GM21737 (cell line): ENCODE measurements at regions not wholly inside any gene's neighbourhood (a gene's known extent, or its start where the extent isn't known, plus 50 kb on each side); places are given as distances from the start of the nearest gene placed in this dataset.

ENCODE experiments used
- ATAC-seq: cut with Tn5 transposase; IDR thresholded peaks from one replicate; pipeline ENCODE4 v1.9.1; 2021; ENCODE audit warnings: mild to moderate bottlenecking, moderate library complexity; ENCODE audit not compliant: unreplicated experiment

- ATAC-seq, result no peak
These were observed 400.3 kb upstream of the ADARB2 start for GRCh38 chr10:2137549-2138174.

DNA sequence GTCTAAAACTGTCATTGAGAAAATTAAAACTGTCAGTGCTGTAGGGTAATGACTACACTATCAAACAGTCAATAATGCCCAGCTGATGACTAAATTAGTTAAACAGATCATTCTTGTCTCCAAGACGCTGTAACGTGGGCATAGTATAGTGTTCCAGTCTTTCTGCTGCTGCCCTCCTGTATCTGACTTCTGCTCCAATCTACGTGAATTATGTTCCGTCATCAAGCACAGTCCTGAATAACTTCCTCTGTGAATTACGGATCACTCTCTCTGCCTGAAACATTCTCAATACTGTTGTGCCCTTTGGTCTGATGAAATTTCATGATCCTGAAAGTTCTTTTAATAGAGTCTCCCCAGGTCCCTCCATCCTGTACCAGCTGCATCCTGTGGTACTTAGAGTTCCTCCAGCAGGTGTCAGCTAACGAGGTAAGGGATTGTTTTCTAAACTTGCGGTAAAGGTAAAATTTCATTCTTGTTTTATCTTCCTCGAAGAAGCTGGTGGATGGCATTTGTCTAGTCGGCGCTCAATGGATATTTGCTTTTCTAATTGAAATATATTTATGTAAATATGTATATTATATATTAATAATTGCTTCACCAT is 393.5 kb upstream of the ADARB2 start:
- no peak for ATAC-seq

DNA sequence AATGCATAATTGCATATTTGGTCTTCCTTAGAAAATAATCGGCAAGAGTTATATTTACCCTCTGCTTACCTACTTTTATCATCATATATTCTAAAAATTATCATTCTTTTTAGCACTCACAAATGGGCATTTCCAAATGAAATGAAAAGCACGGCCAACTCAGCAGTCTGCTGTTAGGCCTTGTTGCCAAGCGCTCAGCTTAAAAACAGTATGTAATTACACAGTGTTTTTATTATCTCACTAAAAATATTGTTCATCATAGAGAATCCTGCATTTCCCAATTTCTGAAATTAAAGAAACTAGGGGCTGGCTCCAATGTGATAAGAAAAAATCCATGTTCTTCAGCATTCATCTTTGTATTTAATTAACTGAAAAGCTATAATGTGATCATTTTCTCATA is 391.7 kb upstream of the ADARB2 start:
- ATAC-seq, result no peak

DNA sequence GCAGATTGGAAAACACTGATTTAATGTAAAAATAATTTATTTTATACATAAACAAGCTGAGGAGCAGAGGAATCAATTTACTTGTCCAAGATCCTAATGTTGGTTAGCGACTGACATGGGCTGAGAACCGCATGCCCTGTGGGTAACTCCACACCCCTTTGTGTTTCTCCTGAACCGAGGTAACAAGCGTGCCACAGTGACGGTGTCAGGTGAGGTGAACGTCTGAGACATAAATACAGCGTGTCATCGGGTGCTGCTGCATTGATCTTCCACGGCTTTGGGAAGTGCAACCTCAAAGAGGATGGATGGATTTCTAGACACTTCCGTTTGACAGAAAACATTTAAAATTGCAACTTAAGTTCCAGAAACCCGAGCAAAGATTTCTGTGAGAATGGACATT is 386.8 kb upstream of the ADARB2 start:
- ATAC-seq, result no peak

GRCh38 chr10:2122431-2123124 is 385.3 kb upstream of the ADARB2 start:
- no peak for ATAC-seq

GRCh38 chr10:2121929-2122328 is 384.6 kb upstream of the ADARB2 start:
- ATAC-seq, result no peak

GRCh38 chr10:2121315-2121714 is 384.0 kb upstream of the ADARB2 start:
- ATAC-seq, result no peak

GRCh38 chr10:2120746-2121145 is 383.4 kb upstream of the ADARB2 start:
- ATAC-seq, result no peak

DNA sequence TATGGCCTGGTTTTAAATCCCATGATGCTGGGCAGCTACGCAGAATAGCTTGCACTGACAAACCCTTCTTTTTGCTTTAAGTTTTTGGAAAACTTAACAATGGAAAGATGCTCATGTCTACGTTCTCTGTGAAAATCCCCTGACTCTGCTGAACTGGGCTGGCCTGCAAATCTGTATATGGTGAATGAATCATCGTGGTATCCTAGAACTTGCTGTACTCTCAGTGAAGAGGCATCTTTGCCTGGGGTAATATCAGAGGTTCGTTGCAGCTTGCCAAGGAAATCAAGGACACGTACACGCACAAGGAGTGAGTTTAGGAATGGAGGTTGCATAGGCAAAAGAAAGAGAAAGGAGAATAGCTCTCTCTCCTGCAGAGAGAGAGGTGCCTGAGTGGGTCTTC is 382.0 kb upstream of the ADARB2 start:
- ATAC-seq, result no peak

GRCh38 chr10:2118201-2118600 is 380.9 kb upstream of the ADARB2 start:
- ATAC-seq, result no peak

GRCh38 chr10:2117641-2118040 is 380.3 kb upstream of the ADARB2 start:
- no peak for ATAC-seq

DNA sequence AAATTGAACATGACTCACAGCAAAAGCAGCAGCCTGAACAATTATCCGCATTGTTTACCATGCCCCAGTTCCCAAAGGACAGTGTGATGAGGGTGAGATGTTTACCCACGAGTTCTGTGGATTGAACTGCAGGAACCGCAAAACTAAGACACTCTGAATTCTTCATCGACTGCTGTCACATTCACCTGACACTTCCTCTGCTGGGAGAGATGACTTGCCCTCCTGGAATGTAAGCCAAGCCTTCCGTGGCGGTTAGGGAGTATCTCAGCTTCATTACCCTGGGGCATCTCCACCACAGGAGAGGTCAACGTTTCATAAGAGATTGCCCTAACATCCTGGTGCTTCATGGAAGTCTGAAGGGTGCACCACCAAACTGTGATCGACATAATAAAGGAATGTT is 374.6 kb upstream of the ADARB2 start:
- ATAC-seq, result no peak

- ATAC-seq, result no peak
These were observed 371.2 kb upstream of the ADARB2 start for GRCh38 chr10:2108496-2108895.

DNA sequence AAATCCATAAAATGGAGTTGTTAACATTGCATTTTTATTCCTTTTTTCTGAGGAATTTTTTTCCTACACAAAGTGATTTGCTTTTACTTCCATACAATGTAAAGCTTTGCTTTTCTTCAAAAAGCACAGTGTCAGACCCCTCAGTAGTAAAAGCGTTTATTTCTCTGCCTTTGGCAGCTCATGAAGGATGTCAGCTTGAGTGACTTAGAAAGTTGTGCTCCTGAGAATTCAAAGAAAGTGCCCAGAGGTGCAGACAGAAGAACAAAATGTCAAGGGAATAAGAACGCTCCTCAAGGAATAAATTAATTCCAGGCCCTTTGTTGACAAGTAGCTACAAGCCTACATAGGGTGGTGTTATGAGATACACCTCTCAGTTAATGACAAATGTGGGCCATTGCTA is 369.3 kb upstream of the ADARB2 start:
- no peak for ATAC-seq

DNA sequence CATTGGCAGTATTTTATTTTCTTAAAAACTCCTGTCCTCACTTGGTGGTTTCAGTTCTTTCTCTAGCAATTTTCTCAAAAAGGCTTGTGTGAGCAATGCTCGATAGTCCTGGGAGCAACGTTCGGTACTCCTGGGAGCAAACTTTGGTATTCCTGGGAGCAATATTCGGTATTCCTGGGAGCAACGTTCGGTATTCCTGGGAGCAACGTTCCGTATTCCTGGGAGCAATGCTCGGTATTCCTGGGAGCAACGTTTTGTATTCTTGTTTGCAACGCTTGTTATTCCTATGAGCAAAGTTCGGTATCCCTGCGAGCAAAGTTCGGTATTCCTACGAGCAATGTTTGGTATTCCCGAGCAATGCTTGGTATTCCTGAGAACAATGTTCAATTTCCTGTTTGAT is 362.0 kb upstream of the ADARB2 start:
- ATAC-seq, result no peak

DNA sequence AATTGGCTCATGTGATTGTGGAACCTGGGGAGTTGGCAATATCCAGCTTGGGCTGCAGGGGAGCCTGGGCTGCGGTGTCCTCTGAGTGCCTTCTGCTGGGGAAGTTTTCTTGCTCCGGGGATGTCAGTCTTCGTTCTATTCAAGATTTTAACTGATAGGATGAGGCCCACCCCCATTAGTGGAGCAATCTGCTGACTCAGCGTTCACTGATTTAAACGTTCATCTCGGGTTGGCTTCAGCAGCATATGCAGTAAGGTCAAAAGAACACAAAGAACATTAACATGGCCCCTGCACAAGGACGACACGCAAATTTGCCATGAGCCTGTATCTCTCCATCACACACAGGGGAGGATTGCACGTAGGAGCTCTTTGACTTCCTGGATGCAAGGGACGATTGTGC is 360.6 kb upstream of the ADARB2 start:
- no peak for ATAC-seq

- ATAC-seq, result no peak
These were observed 356.8 kb upstream of the ADARB2 start for GRCh38 chr10:2094171-2094570.

- ATAC-seq, result no peak
These were observed 346.3 kb upstream of the ADARB2 start for GRCh38 chr10:2083591-2083990.

DNA sequence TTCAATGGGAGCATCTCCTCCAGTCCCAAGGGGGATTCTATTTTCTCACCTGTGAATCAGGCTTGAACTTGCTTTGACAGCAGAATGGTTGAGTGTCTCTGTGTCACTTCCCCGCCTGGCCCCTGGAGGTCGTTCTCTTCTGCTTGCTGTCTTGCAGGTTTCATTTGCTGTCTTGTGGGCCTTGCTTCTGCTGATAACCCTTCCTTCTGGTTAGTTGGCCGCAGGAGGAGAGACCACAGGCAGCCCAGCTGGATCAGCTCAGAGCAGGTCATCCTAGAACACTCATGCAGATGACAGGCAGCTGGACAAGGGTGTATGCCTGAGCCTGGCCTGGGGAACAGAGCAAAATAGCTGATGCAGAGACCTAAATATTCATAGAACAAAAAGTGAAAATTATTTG is 344.2 kb upstream of the ADARB2 start:
- no peak for ATAC-seq

- no peak for ATAC-seq
These were observed 342.3 kb upstream of the ADARB2 start for GRCh38 chr10:2079603-2080078.

GRCh38 chr10:2077231-2077630 is 339.9 kb upstream of the ADARB2 start:
- ATAC-seq, result no peak

DNA sequence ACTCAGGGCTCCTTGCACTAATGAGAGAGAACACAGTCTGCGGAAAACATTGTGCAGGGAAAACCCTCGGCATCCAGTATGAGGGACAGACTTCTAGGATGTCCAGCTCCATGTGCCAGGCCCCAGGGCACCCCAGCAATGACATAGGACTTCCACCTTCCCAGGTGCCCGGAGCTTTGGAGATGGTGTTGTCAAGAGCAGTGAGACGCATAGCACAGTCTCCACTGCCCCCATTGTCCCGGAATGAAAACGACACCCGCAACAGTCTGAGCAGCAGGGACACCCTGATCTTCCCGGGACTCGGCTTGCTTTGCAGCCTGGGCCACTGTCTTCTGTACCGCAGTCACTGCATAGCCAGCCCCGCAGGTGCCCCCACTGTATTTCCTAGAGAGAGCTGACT is 339.2 kb upstream of the ADARB2 start:
- no peak for ATAC-seq
